Heart left ventricle (tissue), 16 donors: ENCODE measurements at regions not wholly inside any gene's neighbourhood (a gene's known extent, or its start where the extent isn't known, plus 50 kb on each side); places are given as distances from the start of the nearest gene placed in this dataset.

Experiments used
- ATAC-seq, 4 donors: fragments of 200-7000 bp; cut with Tn5 transposase; one replicate each; pipeline ENCODE4 v1.9.1; 2020 to 2022; ENCODE audit warnings: moderate library complexity in 4 of 4, mild to moderate bottlenecking in 3 of 4, moderate number of reproducible peaks in 1 of 4
- DNase-seq, 5 donors: peaks; one replicate each; pipeline ENCODE4 v3.0.0-alpha.2; 2020
- H3K27ac ChIP-seq, 12 donors: fragments of 200-600 bp; sonication (generic) in 4 of 12; one replicate each; pipeline versions ENCODE4 v1.5.0 to v1.8.0; 2016 to 2022; ENCODE audit warnings: mild to moderate bottlenecking in 2 of 12
- H3K27me3 ChIP-seq, 9 donors: fragments of 200-600 bp; sonication (generic) in 2 of 9; one replicate each; pipeline versions ENCODE4 v1.5.1 to v1.8.0; 2016 to 2022; ENCODE audit warnings: mild to moderate bottlenecking in 3 of 9
- H3K36me3 ChIP-seq, 9 donors: fragments of 200-600 bp; sonication (generic) in 2 of 9; one replicate each; pipeline versions ENCODE4 v1.5.0 to v1.8.0; 2018 to 2022; ENCODE audit warnings: mild to moderate bottlenecking in 2 of 9
- H3K4me1 ChIP-seq, 12 donors: fragments of 200-600 bp; sonication (generic) in 4 of 12; one replicate each; pipeline versions ENCODE4 v1.5.0 to v1.8.0; 2016 to 2022; ENCODE audit warnings: mild to moderate bottlenecking in 3 of 12
- H3K4me3 ChIP-seq, 12 donors: fragments of 200-600 bp; sonication (generic) in 4 of 12; one replicate each; pipeline versions ENCODE4 v1.5.0 to v1.8.0; 2017 to 2022; ENCODE audit warnings: mild to moderate bottlenecking in 9 of 12, moderate library complexity in 4 of 12
- H3K9me3 ChIP-seq, 12 donors: fragments of 200-600 bp; sonication (generic) in 4 of 12; one replicate each; pipeline versions ENCODE4 v1.5.0 to v1.8.0; 2016 to 2022; ENCODE audit warnings: mild to moderate bottlenecking in 1 of 12
- CTCF ChIP-seq, 12 donors: fragments of 200-600 bp; sonication (generic) in 4 of 12; IDR thresholded peaks; one replicate each; pipeline versions ENCODE4 v1.5.0 to v1.8.0; 2018 to 2022; ENCODE audit warnings: antibody characterized with exemption in 12 of 12, mild to moderate bottlenecking in 5 of 12
- POLR2A ChIP-seq, 2 donors: fragments of 450-650 bp; IDR thresholded peaks; one replicate each; pipeline ENCODE4 v1.6.1; 2017; ENCODE audit warnings: antibody characterized with exemption in 2 of 2, mild to moderate bottlenecking in 2 of 2, moderate library complexity in 2 of 2
- WGBS, 4 donors: extraction: QIAGEN DNeasy Blood & Tissue Kit in 2 of 4; methylation state at CpG; one replicate each; pipeline versions ENCODE4 v1.1.5 to v1.1.7; 2013 to 2018; 5-methylcytosine and 5-hydroxymethylcytosine counted together
- intact Hi-C, 10 donors: fragments of 100-400 bp; cut with DNase I; formaldehyde crosslinking; loops; one replicate each; pipeline versions ENCODE4 v1.11.1 to v1.14.2; 2022
- donor health status: ischemic (EF 13 %, LVEDD 7.1; RV severe dilation, severe dysfunction).
- donor health status: healthy with polysubstance abuse.
- donor health status: DM: no; HTN: yes; CAD: no.
- donor health status: DM: no; HTN: no; CAD: no.
- donor health status: ischemic (EF 25% LVEDD 6.9; RV normal size, moderate dysfunction).
- donor health status: ischemic (EF 25% LVEDD 5.7; RV mildly dilated, moderate dysfunction).
- donor health status: healthy.
- donor health status: DM: yes; HTN: yes; CAD: no.
- donor health status: ischemic (EF 35%, LVEDD 5.7; RV mildly dilated, moderate dysfunction).
- donor health status: nonischemic (EF 11% LVEDD 7.7; RV severe dilation, severe dysfunction).
- donor health status: DM: yes; HTN: yes; CAD: no.
- donor health status: PGD.
- donor health status: ischemic (EF 29% LVEDD 5.4; RV normal size, mild dysfunction).
- donor health status: nonischemic (EF 23%, LVEDD 6.1; RV moderate dilation, normal function).

DNA sequence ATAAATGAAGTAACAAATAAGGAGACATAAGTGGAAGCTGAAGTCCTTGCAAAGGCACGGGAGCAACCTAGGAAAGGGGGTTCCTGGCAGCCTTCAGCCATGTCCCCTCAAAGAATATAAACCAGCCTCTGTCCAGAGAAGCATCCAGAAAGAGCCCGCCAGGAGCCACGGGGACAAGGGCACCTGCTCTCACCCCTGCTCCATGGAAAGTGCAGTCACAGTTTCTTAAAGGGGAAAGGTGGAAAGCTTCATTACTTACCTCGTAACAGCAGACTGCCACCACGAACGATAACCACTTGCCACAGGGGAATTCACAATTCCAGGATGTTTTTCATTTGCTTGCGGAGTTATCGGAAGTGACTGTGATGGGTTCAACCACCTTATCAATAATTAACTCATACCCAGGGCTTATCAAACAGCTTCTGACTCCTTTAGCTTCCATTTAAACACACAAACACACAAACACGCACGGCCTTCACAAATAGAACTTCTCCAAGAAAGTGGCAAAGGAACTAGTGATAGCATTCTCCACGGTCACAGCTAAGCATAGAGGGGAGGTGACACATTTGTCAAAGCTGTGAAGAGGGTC, 134.2 kb upstream of the IGF1R start:
- no peak for ATAC-seq
- 60 to 62% (median 61%) methylated on average over 11 of the region's 11 CpGs for WGBS, 4 donors
- no peak overlapping the region for H3K4me3 ChIP-seq
- no peaks in the 10 kb centered on the region for H3K9me3 ChIP-seq
- H3K27me3 ChIP-seq, result peaks cover 0 to 5% (median 0%) of the 10 kb centered on the region in 9 donors
- intact Hi-C loops, result loop anchor here in 4 of 10 donors (10.0 kb wide), 4 partner anchors 261 to 391 kb away; no protein-coding TSS in a partner anchor
- no peak overlapping the region for H3K27ac ChIP-seq
- H3K4me1 ChIP-seq, result peaks cover 0 to 6% (median under 1%) of the 10 kb centered on the region in 12 donors
- no peak for DNase-seq
- TF ChIP-seq POLR2A (IDR thresholded peaks at IDR 0.05) (no peak), CTCF (IDR thresholded peaks at IDR 0.05) (no peak)
- H3K36me3 ChIP-seq, result no peaks in the 10 kb centered on the region

- H3K9me3 ChIP-seq, result no peaks in the 10 kb centered on the region
- no peak overlapping the region for H3K4me3 ChIP-seq
- H3K36me3 ChIP-seq, result no peaks in the 10 kb centered on the region
- intact Hi-C loops, result loop anchor here (1.0 to 10.0 kb wide), 13 partner anchors 128 to 558 kb away; partner anchors contain the start of gene IGF1R (in 2 of the 10)
- DNase-seq (peak in 3 of 5 donors; percentile 41 to 54 (median 50)), ATAC-seq (peak in 3 of 4 donors; percentile 73 to 82 (median 82))
- H3K4me1 ChIP-seq, result peaks cover 0 to 8% (median under 1%) of the 10 kb centered on the region in 12 donors
- H3K27ac ChIP-seq, result no peak overlapping the region
- TF ChIP-seq CTCF (IDR thresholded peaks at IDR 0.05) (peak; percentile 62 to 89 (median 82)), POLR2A (IDR thresholded peaks at IDR 0.05) (no peak)
- H3K27me3 ChIP-seq, result peaks cover 0 to 8% (median 0%) of the 10 kb centered on the region in 9 donors
- WGBS, 4 donors, result 29 to 34% (median 33%) methylated on average over 19 of the region's 19 CpGs
Measured at GRCh38 chr15:98518823-98519561, 129.3 kb upstream of the IGF1R start.

DNA sequence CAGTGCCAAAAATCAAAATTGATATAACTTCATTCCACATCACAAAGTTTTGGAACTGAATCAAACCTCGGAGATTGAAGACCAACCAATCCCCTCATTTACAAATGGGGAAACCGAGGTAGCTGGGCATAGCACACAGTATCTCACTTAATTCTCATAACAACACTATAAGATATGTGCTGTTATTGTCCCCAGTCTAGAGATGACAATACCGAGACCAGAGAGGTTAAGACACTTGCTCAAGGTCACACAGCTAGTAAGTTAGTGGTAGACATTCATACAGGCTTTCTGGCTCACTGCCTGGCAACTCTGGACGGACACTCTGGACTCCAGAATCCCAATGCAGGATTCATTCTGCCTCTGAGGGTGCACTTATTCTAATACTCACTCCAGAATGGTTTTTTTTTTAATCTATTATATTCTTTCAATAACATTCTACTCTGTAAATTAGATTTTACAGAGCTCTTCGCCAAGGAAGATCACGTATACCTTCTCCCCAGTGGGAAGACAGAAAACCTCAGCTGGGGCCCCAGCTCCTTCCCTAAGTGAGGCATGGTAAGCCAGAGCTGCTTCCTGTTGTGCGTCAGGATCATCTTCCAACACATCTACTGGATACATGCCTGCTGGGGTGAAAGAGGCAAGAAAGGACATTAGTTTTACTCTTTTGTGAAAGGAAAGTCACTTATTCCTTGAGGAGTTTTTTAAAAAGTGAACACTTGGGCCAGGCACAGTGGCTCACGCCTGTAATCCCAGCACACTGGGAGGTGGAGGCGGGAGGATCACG, 128.4 kb upstream of the IGF1R start:
- Histone ChIP-seq H3K27ac (no peak overlapping the region), H3K4me1 (peaks cover 0 to 8% (median under 1%) of the 10 kb centered on the region in 12 donors), H3K9me3 (no peaks in the 10 kb centered on the region), H3K4me3 (no peak overlapping the region), H3K36me3 (no peaks in the 10 kb centered on the region), H3K27me3 (peaks cover 0 to 8% (median 0%) of the 10 kb centered on the region in 9 donors)
- DNase-seq (no peak), ATAC-seq (no peak)
- intact Hi-C loops, result loop anchor here (1.0 to 10.0 kb wide), 19 partner anchors 117 to 557 kb away; partner anchors contain the start of gene IGF1R (in 3 of the 10)
- 72 to 78% (median 74%) methylated on average over 10 of the region's 10 CpGs for whole genome bisulfite sequencing, 4 donors
- TF ChIP-seq POLR2A (IDR thresholded peaks at IDR 0.05) (no peak), CTCF (IDR thresholded peaks at IDR 0.05) (no peak)
